Natural killer cell treated with Interleukin-12 subunit alpha and Interleukin-12 subunit beta and Interleukin-15 and Interleukin-18, amount 100 ng/mL, for 72 hours (primary cell): ENCODE measurements at regions not wholly inside any gene's neighbourhood (a gene's known extent, or its start where the extent isn't known, plus 50 kb on each side); places are given as distances from the start of the nearest gene placed in this dataset.

Experiments used
- ATAC-seq, 2 donors: fragments of 150-1000 bp; cut with Tn5 transposase in 1 of 2; sonication (Bioruptor Pico), chemical (Tn5 transposase) in 1 of 2; 2 replicates each; pipeline ENCODE4 v1.10.0; 2021
- DNase-seq: peaks from one replicate; pipeline ENCODE4 v3.0.0; 2022; ENCODE audit warnings: low spot score
- H3K27ac Mint-ChIP-seq, 2 donors: 1 replicate in 1 of 2; 2 replicates in 1 of 2; pipeline ENCODE4 v1.8.0; 2022; ENCODE audit warnings: mixed read lengths in 2 of 2, mild to moderate bottlenecking in 1 of 2, moderate library complexity in 1 of 2
- H3K27me3 Mint-ChIP-seq, 2 donors: 1 replicate in 1 of 2; 2 replicates in 1 of 2; pipeline ENCODE4 v1.8.0; 2022; ENCODE audit warnings: mixed read lengths in 2 of 2
- H3K36me3 Mint-ChIP-seq: one replicate; pipeline ENCODE4 v1.8.0; 2022; ENCODE audit warnings: mixed read lengths
- H3K4me1 Mint-ChIP-seq, 2 donors: 1 replicate in 1 of 2; 2 replicates in 1 of 2; pipeline ENCODE4 v1.8.0; 2022; ENCODE audit warnings: low read depth in 2 of 2, mixed read lengths in 2 of 2, mild to moderate bottlenecking in 1 of 2
- H3K4me3 Mint-ChIP-seq: one replicate; pipeline ENCODE4 v1.8.0; 2022; ENCODE audit warnings: mixed read lengths
- H3K9me3 Mint-ChIP-seq: 2 replicates; pipeline ENCODE4 v1.8.0; 2022; ENCODE audit warnings: mixed read lengths

DNA sequence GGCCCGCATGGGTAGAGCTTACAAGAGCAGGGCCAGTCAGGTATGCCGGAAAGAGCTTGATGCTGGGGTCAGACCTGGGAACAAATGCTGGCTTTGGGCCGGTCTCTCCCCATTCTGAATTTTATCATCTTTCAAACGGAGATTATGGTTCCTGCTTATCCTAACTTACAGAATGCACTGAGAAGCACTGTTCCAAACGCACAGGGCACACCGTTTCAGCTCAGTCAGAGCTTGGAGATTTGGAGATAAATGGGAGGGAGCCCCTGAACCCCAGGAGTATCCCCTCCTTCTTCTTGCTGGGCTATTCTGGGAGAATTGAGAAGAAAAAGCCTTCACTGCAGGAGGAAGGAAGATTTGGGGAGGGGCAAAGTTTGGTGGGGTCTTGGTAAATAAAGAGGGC, 169.4 kb downstream of the DDX1 start:
- Mint-ChIP-seq H3K27me3 (peaks cover 0 to 17% of the 10 kb centered on the region in 2 donors), H3K36me3 (no peaks in the 10 kb centered on the region), H3K4me1 (no peaks in the 10 kb centered on the region), H3K4me3 (no peak overlapping the region), H3K9me3 (no peaks in the 10 kb centered on the region), H3K27ac (no peak overlapping the region)
- DNase-seq (no peak), ATAC-seq (no peak)

DNA sequence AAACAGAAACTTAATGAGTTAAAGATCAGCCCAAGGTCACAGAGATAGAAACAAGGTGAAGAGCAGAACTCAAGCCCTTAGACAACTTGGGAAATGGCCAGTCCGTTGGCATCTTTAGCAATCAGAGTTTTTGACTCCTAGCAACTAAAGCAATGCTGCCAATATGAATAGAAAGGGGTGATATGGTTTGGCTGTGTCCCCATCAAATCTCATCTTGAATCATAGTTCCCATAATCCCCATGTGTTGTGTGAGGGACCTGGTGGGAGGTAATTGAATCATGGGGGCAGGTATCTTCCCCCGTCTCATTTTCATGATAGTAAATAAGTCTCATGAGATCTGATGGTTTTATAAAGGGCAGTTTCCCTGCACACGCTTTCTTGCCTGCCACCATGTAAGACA, 170.2 kb downstream of the DDX1 start:
- DNase-seq (no peak), ATAC-seq (no peak)
- no peaks in the 10 kb centered on the region for H3K9me3 Mint-ChIP-seq
- H3K4me1 Mint-ChIP-seq: no peaks in the 10 kb centered on the region
- H3K36me3 Mint-ChIP-seq: no peaks in the 10 kb centered on the region
- H3K27ac Mint-ChIP-seq: no peak overlapping the region
- peaks cover 0 to 17% of the 10 kb centered on the region in 2 donors for H3K27me3 Mint-ChIP-seq
- H3K4me3 Mint-ChIP-seq: no peak overlapping the region

DNA sequence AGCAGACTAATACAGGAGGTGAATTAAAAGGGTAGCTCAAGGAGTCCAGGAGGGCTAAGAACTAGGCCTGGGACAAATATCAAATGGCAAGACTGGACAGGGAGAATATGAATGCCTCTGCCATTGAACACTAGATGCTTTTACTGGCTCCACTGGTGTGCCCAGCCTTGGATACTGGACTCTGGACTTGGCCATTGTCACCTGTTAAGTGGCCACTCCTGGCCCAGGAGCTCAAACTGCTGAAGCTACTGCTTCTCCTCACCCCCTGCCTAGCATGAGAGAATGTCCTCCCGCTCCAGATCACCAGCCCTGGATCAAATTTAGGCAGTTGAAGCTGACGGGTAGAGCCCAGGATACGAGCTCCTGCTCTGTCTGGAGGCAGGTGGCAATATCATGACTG, 170.8 kb downstream of the DDX1 start:
- Mint-ChIP-seq H3K4me1 (no peaks in the 10 kb centered on the region), H3K27ac (no peak overlapping the region), H3K9me3 (no peaks in the 10 kb centered on the region), H3K4me3 (no peak overlapping the region), H3K36me3 (no peaks in the 10 kb centered on the region), H3K27me3 (peaks cover 0 to 14% of the 10 kb centered on the region in 2 donors)
- no peak for DNase-seq
- ATAC-seq: no peak

DNA sequence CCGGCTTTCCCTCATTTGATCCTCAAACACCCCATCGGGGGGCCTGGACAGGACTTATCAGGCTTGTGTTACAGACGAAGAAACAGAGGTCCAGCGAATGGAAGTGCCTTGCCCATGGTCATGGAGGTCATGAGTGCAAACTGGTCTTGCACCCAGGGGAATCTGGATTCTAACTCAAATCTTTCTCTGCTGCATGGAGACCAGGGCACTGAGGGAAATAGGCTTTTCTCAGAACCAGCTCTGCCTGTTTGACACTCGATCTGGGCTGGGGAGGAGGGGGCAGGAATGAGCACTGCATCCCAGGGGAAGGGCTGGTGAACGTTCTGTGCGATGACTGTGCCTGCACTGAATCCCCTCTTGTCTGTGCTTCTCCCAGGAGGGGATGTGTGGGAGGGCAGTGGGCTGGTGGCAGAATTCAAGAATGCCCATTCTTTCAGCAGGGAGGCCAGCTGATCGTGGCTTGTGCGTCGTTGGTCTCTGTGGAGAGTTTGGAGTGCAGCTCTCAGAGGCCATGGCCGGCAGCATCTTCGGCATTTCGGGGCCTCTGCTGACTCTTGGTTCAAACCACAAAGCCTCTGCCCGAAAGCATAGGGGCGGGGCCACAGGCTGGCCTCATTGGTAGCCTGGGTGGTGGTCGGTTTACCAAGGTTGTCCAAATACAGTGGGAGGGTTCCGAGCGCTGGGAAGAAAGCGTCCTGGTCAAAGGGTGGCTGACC, 171.6 kb downstream of the DDX1 start:
- Mint-ChIP-seq H3K27me3 (peaks cover 0 to 8% of the 10 kb centered on the region in 2 donors), H3K4me1 (no peaks in the 10 kb centered on the region), H3K36me3 (no peaks in the 10 kb centered on the region), H3K4me3 (no peak overlapping the region), H3K9me3 (no peaks in the 10 kb centered on the region), H3K27ac (no peak overlapping the region)
- ATAC-seq (no peak), DNase-seq (no peak)

GRCh38 chr2:15763822-15764682, 172.4 kb downstream of the DDX1 start:
- Mint-ChIP-seq H3K4me3 (no peak overlapping the region), H3K36me3 (no peaks in the 10 kb centered on the region), H3K27me3 (peaks cover 0 to 8% of the 10 kb centered on the region in 2 donors), H3K4me1 (no peaks in the 10 kb centered on the region), H3K27ac (no peak overlapping the region), H3K9me3 (no peaks in the 10 kb centered on the region)
- ATAC-seq (no peak), DNase-seq (no peak)

DNA sequence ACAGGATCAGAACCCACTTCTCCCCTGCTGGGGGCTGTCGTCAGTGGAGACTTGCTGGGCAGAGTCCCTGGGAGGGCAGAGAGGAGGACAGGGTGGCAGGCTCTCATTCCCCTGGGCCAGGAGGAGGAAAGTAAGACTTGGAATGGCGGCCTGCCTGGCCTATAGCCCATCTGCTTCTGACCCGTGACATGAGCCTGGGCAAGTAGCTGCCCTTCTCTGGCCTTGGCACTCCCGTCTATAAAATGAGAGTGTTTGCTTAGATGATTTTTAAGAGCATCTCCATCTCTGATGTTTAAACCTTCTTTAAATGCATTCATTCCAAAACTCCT, 173.0 kb downstream of the DDX1 start:
- Mint-ChIP-seq H3K4me1 (no peaks in the 10 kb centered on the region), H3K27me3 (peaks cover 0 to 8% of the 10 kb centered on the region in 2 donors), H3K36me3 (no peaks in the 10 kb centered on the region), H3K4me3 (no peak overlapping the region), H3K9me3 (no peaks in the 10 kb centered on the region), H3K27ac (no peak overlapping the region)
- ATAC-seq (no peak), DNase-seq (no peak)

GRCh38 chr2:15765211-15765610, 173.5 kb downstream of the DDX1 start:
- ATAC-seq (no peak), DNase-seq (no peak)
- H3K4me1 Mint-ChIP-seq: no peaks in the 10 kb centered on the region
- H3K36me3 Mint-ChIP-seq: no peaks in the 10 kb centered on the region
- H3K27me3 Mint-ChIP-seq: peaks cover 0 to 8% of the 10 kb centered on the region in 2 donors
- no peak overlapping the region for H3K4me3 Mint-ChIP-seq
- no peak overlapping the region for H3K27ac Mint-ChIP-seq
- no peaks in the 10 kb centered on the region for H3K9me3 Mint-ChIP-seq

- Mint-ChIP-seq H3K4me3 (no peak overlapping the region), H3K27ac (no peak overlapping the region), H3K9me3 (no peaks in the 10 kb centered on the region), H3K27me3 (peaks cover 0 to 8% of the 10 kb centered on the region in 2 donors), H3K36me3 (no peaks in the 10 kb centered on the region), H3K4me1 (no peaks in the 10 kb centered on the region)
- DNase-seq: no peak
- no peak for ATAC-seq
Measured at GRCh38 chr2:15765686-15766302, 174.1 kb downstream of the DDX1 start.

DNA sequence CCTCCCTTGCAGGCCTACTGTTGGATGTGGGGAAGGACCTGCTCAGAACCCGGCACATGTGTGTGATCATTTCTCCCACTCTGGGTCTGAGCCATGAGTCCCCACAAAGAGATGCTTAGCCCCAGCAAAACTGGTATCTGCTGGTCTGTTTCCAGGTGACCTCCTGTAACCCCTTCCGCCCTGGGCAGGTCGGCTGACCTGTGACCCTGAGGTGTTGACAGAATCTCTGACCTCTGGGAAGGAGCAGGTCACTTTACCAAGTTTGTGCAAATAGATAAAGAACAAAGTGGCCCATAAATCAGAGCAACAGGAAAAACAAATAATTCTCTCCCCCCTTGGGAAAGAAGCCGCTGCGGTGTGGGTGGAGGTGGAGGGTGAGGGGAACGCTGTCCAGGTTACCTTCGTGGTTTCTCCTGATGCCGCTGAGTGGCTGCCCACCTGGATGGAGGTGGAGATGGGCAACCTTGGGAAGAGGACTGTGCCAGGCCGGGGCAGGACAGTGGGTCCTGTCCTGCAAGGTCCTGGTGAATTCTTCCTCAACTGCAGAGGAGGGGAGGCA, 174.0 kb upstream of the MYCN start:
- Mint-ChIP-seq H3K4me1 (no peaks in the 10 kb centered on the region), H3K9me3 (no peaks in the 10 kb centered on the region), H3K4me3 (no peak overlapping the region), H3K27me3 (peaks cover 0 to 3% of the 10 kb centered on the region in 2 donors), H3K27ac (no peak overlapping the region), H3K36me3 (no peaks in the 10 kb centered on the region)
- ATAC-seq (no peak), DNase-seq (no peak)

DNA sequence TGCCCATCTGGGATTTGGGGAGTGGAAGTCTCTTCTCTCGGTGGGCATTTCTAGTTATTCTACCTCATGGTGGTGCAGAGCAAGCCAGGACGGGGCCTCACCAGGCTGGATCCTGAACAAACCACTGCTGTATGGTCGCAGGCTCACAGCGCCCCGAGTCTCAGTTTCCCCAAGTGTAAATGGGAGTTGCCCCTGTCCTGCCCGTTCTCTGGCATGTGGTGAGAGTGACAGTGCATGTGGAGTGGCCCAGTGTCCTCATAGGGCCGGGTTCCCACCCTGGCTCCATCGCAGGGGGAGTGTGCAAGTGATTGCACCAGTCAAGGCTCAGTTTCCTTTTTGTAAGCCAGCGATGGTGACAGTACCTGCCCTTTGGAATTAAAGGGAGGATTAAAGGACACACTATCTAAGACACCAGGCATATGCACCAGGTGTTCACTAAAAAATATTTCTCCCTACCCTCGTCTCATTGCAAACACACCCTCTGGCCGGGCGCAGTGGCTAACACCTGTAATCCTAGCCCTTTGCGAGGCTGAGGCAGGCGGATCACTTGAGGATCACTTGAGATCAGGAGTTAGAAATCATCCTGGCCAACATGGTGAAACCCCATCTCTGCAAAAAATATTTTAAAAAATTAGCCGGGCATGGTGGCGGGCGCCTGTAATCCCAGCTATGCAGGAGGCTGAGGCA, 173.3 kb upstream of the MYCN start:
- DNase-seq (no peak), ATAC-seq (no peak)
- no peaks in the 10 kb centered on the region for H3K9me3 Mint-ChIP-seq
- H3K27me3 Mint-ChIP-seq: no peaks in the 10 kb centered on the region
- no peaks in the 10 kb centered on the region for H3K4me1 Mint-ChIP-seq
- H3K4me3 Mint-ChIP-seq: no peak overlapping the region
- H3K27ac Mint-ChIP-seq: no peak overlapping the region
- H3K36me3 Mint-ChIP-seq: no peaks in the 10 kb centered on the region

- no peak for ATAC-seq
- no peak for DNase-seq
- no peaks in the 10 kb centered on the region for H3K4me1 Mint-ChIP-seq
- no peaks in the 10 kb centered on the region for H3K36me3 Mint-ChIP-seq
- H3K9me3 Mint-ChIP-seq: no peaks in the 10 kb centered on the region
- H3K27me3 Mint-ChIP-seq: no peaks in the 10 kb centered on the region
- no peak overlapping the region for H3K4me3 Mint-ChIP-seq
- H3K27ac Mint-ChIP-seq: no peak overlapping the region
Measured at GRCh38 chr2:15767679-15768078, 172.7 kb upstream of the MYCN start.

DNA sequence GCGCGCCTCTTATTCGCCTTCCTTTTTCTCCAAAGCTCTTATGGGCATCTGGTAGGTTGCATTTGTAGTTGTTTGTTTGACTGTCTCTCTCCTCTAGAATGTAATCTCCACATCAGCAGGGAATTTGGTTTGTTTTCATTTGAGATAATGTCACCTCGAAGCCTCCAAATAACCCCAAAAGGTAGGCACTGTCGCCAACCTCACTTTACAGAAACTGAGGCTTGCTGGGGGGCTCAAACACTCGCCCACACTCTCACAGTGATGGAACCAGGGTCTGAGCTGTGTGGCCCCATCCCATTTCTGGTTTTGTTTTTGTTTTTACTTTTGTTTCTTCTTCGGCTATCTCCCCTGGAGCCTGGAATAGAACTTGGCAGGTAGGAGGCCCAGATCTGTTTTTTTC, 172.2 kb upstream of the MYCN start:
- Mint-ChIP-seq H3K27ac (no peak overlapping the region), H3K36me3 (no peaks in the 10 kb centered on the region), H3K9me3 (no peaks in the 10 kb centered on the region), H3K4me1 (no peaks in the 10 kb centered on the region), H3K27me3 (no peaks in the 10 kb centered on the region), H3K4me3 (no peak overlapping the region)
- DNase-seq (no peak), ATAC-seq (no peak)

DNA sequence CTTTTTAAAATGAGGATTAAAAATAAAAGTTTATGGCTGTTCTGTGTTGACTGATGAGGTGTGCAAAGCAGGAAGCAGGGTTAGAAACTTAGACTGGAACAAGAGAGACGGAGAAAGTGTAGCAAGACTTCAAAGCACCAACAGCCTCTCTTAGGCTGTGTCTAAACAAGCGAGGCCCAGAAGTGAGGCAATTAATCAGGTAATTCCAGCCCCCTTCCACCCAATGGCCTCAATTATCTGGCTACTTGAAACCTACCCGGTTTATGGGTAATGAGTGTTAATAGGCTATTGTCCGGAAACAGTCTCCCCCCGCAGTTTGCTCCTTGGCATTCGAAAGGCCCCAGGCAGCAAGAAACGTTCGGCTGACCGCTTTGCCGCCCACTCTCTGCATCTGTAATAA, 171.7 kb upstream of the MYCN start:
- Mint-ChIP-seq H3K9me3 (no peaks in the 10 kb centered on the region), H3K27ac (no peak overlapping the region), H3K36me3 (no peaks in the 10 kb centered on the region), H3K4me1 (no peaks in the 10 kb centered on the region), H3K4me3 (no peak overlapping the region), H3K27me3 (no peaks in the 10 kb centered on the region)
- ATAC-seq: no peak
- no peak for DNase-seq
